GM20431 (cell line): ENCODE measurements at regions not wholly inside any gene's neighbourhood (a gene's known extent, or its start where the extent isn't known, plus 50 kb on each side); places are given as distances from the start of the nearest gene placed in this dataset.
"Not testable (repeated sequence)": the region's sequence is repeated elsewhere in the genome, so short reads cannot be mapped to it uniquely, and the experiment has no call there.

Experiments
- in situ Hi-C: fragments of 300-500 bp; cut with MseI, MboI; formaldehyde crosslinking; loops from one replicate; pipeline ENCODE4 v1.15.0; 2020; ENCODE audit warnings: low sequenced_read_pairs; ENCODE audit not compliant: unreplicated experiment

- in situ Hi-C loops, result no loop called here
Measured at GRCh38 chr2:153420394-153420793, 58.2 kb downstream of the RPRM start.

DNA sequence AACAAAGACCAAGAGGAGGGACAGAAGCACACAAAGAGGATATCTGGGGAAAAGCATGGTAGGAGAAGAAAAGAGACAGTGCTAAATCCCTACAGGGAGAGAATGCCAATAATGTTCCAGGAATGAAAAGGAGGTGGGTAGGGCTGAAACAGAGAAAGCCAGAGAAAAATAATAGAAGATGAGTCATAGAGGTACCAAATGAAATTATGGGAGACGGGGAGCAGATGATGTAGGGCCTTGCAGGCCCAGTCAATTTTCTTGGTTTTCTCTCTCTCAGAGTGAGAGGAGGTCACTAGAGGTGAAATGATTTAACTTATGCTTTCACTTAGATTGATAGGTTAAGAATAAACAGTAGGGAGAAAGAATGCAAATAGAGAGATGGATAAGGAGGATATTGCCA, 61.5 kb downstream of the RPRM start:
- in situ Hi-C loops, result no loop called here

DNA sequence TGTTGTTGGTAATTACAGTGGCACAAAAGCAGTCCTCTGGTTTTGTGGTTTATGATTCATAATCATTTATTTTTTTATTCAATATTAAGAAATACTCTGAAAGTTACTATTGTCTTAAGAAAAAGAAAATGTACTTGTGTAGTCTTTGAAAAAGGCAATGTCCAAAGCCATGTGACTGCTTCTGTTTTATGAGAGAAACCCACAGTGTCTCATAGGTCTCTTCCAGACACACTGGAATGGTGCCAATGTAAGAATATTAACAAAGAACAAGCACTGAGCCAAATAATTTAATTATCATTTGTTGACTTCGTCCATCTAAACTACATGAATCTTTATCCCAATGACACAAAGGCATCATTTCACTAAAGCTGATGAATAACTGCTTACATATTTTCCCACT, 62.5 kb downstream of the RPRM start:
- in situ Hi-C loops, result no loop called here

DNA sequence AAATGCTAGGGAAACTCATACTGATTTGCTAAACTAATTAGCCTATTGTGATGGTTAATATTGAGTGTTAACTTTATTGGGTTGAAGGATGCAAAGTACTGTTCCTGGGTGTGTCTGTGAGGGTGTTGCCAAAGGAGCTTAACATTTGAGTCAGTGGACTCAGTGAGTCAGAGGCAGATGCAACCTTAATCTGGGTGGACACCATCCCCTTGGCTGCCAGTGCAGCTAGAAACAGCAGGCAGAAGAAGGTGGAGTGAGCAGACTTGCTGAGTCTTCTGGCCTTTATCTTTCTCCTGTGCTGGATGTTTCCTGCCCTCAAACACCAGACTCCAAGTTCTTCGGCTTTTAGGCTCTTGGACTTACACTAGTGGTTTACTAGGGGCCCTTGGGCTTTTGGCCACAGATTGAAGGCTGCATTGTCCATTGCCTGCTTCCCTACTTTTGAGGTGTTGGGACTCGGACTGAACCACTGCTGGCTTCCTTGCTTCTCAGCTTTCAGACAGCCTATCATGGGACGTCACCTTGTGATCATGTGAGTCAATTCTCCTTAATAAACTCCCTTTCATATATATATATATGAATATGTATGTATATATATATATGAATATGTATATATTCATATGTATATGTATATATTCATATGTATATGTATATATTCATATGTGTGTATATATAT, 69.7 kb downstream of the RPRM start:
- in situ Hi-C loops, result no loop called here

GRCh38 chr2:153405196-153405595, 73.4 kb downstream of the RPRM start:
- in situ Hi-C loops, result no loop called here

GRCh38 chr2:153404792-153405191, 73.8 kb downstream of the RPRM start:
- in situ Hi-C loops, result no loop called here

- in situ Hi-C loops, result no loop called here
Measured at GRCh38 chr2:153403940-153404339, 74.6 kb downstream of the RPRM start.

DNA sequence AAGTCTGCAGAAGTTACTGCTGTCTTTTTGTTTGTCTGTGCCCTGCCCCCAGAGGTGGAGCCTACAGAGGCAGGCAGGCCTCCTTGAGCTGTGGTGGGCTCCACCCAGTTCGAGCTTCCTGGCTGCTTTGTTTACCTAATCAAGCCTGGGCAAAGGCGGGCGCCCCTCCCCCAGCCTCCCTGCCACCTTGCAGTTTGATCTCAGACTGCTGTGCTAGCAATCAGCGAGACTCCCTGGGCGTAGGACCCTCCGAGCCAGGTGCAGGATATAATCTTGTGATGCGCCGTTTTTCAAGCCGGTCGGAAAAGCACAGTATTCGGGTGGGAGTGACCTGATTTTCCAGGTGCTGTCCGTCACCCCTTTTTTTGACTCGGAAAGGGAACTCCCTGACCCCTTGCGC, 75.2 kb downstream of the RPRM start:
- in situ Hi-C loops, result not testable (repeated sequence)

DNA sequence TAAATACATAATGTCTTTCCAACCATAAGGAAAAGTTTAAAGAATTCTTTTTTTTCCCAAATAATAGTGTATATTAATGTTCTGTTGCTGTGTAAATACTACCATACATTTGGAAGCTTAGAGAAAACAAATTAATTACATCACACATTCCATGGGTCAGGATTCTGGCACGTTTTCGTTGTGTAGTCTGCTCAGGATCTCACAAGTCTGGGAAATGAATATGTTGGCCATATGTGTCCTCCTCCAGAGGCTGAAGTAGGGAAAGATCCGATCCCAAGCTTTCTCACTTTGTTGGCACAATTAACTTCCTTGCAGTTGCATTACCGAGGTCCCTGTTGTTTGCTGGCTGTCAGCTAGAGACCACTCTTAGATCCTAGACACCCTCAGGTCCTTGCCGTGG, 83.9 kb downstream of the RPRM start:
- in situ Hi-C loops, result no loop called here

DNA sequence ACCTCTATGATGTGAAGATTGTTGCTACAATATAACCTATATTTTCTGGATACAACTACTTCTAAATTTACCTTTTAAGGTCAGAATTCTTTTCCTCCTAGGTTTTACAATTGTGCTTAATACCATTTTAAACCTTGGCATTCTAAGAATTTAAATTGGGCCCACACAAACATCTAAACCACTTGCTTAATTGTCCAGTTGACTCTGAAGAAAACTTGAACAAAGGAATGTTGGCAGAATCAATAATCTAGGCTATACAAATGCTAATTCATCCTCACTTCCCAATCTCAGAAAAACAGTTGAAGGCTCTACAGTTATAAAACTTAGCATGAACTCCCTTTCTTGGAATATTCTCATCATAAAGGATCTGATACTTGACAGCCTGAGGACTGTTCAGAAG, 84.3 kb downstream of the RPRM start:
- in situ Hi-C loops, result no loop called here

- in situ Hi-C loops, result no loop called here
Measured at GRCh38 chr2:153393518-153393917, 85.0 kb downstream of the RPRM start.

DNA sequence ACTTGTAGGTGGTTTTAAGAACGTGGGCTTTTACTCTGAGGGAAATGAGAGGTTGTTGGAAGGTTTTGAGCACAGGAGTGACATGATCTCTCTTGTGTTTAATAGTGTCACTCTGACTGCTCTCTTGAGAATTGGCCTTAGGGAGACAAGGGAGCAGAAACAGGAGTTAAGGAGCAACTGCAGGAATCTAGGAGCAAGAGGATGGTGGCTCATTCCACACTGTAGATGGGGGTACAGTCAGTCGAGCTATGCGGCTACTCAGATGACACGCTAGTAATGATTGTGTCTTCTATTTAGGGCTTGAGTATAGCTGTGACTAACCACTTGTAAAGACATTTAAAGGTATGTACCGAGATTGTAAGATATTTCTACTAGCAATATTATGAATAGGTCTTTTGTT, 87.4 kb downstream of the RPRM start:
- in situ Hi-C loops, result no loop called here

GRCh38 chr2:153388246-153388645, 90.3 kb downstream of the RPRM start:
- in situ Hi-C loops, result no loop called here

GRCh38 chr2:153387203-153387602, 91.4 kb downstream of the RPRM start:
- in situ Hi-C loops, result no loop called here

DNA sequence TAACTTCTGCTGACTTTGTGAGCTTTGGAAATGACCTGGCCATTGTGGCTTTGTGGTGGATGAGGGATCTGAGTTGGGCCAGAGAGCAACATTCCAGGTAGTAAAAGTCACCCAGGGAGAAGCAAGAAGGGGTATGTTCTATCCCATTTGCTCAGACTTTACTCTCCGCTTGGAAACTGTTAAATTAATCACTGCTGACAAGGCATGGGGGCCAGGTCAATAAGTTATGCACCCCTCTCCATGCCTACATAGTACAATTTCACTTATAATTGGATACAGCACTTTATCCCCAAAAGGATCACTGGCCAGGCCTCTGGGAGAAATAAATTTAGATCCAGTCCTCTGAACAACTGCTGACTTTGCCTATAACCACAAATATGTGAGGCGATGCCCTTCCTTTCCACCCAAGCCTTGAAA, 92.1 kb downstream of the RPRM start:
- in situ Hi-C loops, result no loop called here

DNA sequence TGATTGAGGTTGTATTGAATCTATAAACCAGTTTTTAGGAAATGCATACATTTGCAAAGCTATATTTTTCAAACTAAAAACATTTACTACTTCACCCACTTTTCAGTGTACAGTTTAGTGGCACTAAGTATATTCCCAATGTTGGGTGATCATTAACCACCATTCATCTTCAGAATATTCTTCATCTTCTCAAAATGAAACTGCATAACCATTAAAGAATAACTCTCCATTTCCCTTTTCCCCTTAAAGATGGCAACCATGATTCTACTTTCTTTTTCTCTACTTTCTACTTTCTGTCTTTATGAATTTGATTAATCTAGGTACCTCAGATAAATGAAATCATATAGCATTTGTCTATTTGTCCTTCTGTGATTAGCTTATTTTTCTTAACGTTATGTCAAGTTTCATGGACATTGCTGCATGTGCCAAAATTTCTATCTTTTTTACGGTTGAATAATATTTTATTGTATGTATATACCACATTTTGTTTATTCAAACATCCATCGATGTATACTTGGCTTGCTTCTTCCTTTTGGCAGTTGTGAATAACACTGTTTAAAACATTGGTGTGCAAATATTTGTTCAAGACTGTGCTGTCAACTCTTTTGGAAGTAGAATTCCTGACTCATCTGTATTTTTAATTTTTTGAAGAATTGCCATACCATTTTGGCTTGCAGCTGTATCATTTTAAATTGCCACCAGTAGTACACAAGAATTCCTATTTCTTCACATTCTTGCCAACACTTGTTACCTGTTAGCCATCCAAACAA, 104.9 kb downstream of the RPRM start:
- in situ Hi-C loops, result no loop called here

DNA sequence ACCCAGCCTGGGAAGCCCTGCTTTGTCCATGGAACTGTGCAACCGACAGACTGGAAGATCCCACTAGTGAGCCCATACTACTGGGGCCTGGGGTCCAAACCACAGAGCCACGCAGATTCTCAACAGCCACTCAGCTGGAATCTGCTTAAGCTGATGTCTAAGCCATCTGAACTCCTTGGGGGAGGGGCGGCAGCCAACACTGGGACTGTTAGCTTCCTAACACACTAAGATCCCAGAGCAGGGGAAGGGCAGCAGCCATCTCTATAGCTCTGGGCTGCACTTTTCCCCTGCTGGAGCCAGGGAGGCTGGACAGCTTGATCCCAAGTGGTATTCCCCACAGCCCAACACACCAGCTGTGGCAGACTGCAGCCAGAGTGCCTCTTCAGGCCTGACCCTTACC, 118.3 kb downstream of the RPRM start:
- in situ Hi-C loops, result no loop called here

GRCh38 chr2:153354377-153354776, 124.2 kb downstream of the RPRM start:
- in situ Hi-C loops, result no loop called here

DNA sequence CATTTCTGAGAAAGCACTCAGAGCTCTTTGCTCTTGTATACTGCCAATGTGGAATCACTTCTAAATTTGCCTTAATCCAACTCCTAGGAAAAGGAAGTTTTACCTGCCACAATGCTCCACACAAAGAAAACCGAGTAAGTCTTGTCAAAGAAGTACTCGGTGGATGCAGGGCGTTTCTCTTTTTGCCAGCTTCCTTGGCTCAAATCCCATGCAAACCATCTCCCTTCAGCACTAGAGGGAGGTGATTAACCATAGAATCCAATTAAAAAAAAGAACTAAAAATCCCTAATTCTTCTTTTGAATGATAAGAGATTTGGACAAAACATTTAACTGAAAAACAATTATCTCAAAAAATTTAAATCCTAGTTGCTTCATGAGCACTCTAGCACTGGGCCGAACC, 129.0 kb downstream of the RPRM start:
- in situ Hi-C loops, result no loop called here

DNA sequence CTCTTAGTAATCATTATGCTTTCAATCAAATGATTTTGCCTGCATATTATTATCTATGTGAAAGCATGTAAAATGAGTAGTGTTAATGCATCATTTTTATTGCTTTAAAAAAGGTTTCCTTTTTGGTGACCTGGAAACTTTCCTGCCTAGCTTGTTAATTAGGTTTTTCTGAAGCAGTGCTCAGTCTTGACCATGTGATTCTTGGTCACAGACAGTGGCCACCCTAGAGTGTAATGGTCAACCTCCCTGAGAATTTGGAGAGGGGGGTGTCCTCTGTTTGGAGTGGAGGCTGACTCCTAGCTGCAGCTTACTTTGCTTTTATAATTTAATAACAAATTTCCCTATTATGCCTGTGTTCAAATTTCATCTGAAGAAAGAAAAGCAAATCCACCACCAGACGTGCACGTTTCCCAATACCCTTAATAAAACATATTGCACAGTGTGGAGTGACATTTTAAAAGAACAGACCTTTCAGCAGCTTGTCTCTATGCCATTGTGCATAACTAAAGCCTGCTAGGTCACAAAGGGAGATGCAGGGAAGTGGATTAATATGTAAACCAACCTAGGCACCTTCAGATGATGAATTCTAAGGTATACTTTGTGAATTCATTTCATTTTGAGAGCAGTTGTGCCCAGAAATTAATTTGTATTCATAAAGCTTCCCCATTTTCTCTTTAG, 130.6 kb downstream of the RPRM start:
- in situ Hi-C loops, result no loop called here

DNA sequence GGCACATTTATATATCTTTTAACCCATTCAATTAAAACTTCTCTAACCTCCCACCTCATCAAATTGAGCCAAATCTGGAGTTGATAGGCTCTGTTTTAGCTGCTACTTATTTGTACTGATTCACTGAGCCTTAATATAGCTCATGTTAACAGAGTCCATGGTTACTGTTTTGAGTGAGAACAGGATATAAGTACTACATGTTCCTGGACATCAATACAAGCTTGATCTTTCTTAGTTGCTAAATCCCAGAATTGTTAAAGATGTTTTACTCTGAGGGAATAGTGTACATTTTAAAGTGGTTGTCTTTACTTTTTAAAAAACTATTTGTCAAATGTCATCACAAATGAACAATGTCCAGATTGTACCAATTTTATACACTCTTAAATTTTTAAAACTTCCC, 157.7 kb downstream of the RPRM start:
- in situ Hi-C loops, result no loop called here
